Liver (tissue), 7 donors: ENCODE measurements at regions not wholly inside any gene's neighbourhood (a gene's known extent, or its start where the extent isn't known, plus 50 kb on each side); places are given as distances from the start of the nearest gene placed in this dataset.
"Not testable (repeated sequence)": the region's sequence is repeated elsewhere in the genome, so short reads cannot be mapped to it uniquely, and the experiment has no call there.

ENCODE experiments used
- DNase-seq: peaks from one replicate; pipeline ENCODE4 v3.0.0-alpha.2; 2017; ENCODE audit warnings: low spot score
- H3K27ac ChIP-seq, 2 donors: one replicate each; pipeline ENCODE4 v1.7.0; 2013; ENCODE audit warnings: inconsistent platforms in 2 of 2, low read length in 2 of 2, control low read depth in 1 of 2, low read depth in 1 of 2, mild to moderate bottlenecking in 1 of 2
- H3K27me3 ChIP-seq, 4 donors: one replicate each; pipeline versions ENCODE4 v1.6.1 to v1.7.0; 2013; ENCODE audit warnings: low read length in 3 of 4, inconsistent platforms in 1 of 4, mild to moderate bottlenecking in 1 of 4, moderate library complexity in 1 of 4; ENCODE audit not compliant: control insufficient read depth in 4 of 4, insufficient read depth in 4 of 4
- H3K36me3 ChIP-seq, 4 donors: one replicate each; pipeline versions ENCODE4 v1.6.1 to v1.7.0; 2013; ENCODE audit warnings: low read length in 3 of 4, mild to moderate bottlenecking in 3 of 4, low read depth in 1 of 4, moderate library complexity in 1 of 4; ENCODE audit not compliant: control insufficient read depth in 4 of 4, insufficient read depth in 3 of 4
- H3K4me1 ChIP-seq, 4 donors: one replicate each; pipeline versions ENCODE4 v1.6.1 to v1.7.0; 2013; ENCODE audit warnings: low read length in 3 of 4, mild to moderate bottlenecking in 3 of 4, moderate library complexity in 1 of 4; ENCODE audit not compliant: control insufficient read depth in 4 of 4, insufficient read depth in 4 of 4
- H3K4me3 ChIP-seq, 3 donors: one replicate each; pipeline versions ENCODE4 v1.6.1 to v1.7.0; 2013; ENCODE audit warnings: low read length in 3 of 3, control low read depth in 1 of 3, low read depth in 1 of 3, mild to moderate bottlenecking in 1 of 3
- H3K9ac ChIP-seq, 2 donors: one replicate each; pipeline ENCODE4 v1.7.0; 2013; ENCODE audit warnings: low read length in 2 of 2, mild to moderate bottlenecking in 2 of 2, moderate library complexity in 2 of 2, control low read depth in 1 of 2, low read depth in 1 of 2
- H3K9me3 ChIP-seq, 4 donors: one replicate each; pipeline versions ENCODE4 v1.6.1 to v1.7.0; 2013; ENCODE audit warnings: low read length in 3 of 4; ENCODE audit not compliant: control insufficient read depth in 4 of 4
- FOXA1 ChIP-seq: IDR thresholded peaks from 2 replicates; pipeline ENCODE4 v1.6.1; 2016; ENCODE audit warnings: antibody characterized with exemption
- FOXA2 ChIP-seq: IDR thresholded peaks from 2 replicates; pipeline ENCODE4 v1.6.1; 2016; ENCODE audit warnings: antibody characterized with exemption
- HNF4A ChIP-seq, 2 donors: conservative IDR thresholded peaks; 2 replicates each; pipeline ENCODE4 v1.6.1; 2016; ENCODE audit warnings: antibody characterized with exemption in 2 of 2, mild to moderate bottlenecking in 2 of 2
- RAD21 ChIP-seq, 2 donors: IDR thresholded peaks; 2 replicates each; pipeline ENCODE4 v1.6.1; 2016; ENCODE audit warnings: antibody characterized with exemption in 2 of 2, mild to moderate bottlenecking in 2 of 2
- RXRA ChIP-seq, 2 donors: IDR thresholded peaks; 2 replicates each; pipeline ENCODE4 v1.6.1; 2017 to 2018; ENCODE audit warnings: antibody characterized with exemption in 2 of 2, mild to moderate bottlenecking in 1 of 2
- YY1 ChIP-seq: IDR thresholded peaks from 2 replicates; pipeline ENCODE4 v1.6.1; 2016; ENCODE audit warnings: antibody characterized with exemption, mild to moderate bottlenecking
- WGBS: extraction: QIAGEN DNeasy Blood & Tissue Kit; methylation state at CpG from one replicate; pipeline ENCODE4 v1.1.7; 2013; 5-methylcytosine and 5-hydroxymethylcytosine counted together
- TF ChIP-seq, protein P1 (sequence below): IDR thresholded peaks from 2 replicates; pipeline ENCODE4 v1.6.1; 2016; ENCODE audit warnings: antibody characterized with exemption, mild to moderate bottlenecking
- TF ChIP-seq, protein P2 (sequence below): IDR thresholded peaks from 2 replicates; pipeline ENCODE4 v1.6.1; 2016; ENCODE audit warnings: antibody characterized with exemption
- donor health status: healthy.
- donor health status: healthy.
- donor health status: healthy.
- donor health status: healthy.

DNA sequence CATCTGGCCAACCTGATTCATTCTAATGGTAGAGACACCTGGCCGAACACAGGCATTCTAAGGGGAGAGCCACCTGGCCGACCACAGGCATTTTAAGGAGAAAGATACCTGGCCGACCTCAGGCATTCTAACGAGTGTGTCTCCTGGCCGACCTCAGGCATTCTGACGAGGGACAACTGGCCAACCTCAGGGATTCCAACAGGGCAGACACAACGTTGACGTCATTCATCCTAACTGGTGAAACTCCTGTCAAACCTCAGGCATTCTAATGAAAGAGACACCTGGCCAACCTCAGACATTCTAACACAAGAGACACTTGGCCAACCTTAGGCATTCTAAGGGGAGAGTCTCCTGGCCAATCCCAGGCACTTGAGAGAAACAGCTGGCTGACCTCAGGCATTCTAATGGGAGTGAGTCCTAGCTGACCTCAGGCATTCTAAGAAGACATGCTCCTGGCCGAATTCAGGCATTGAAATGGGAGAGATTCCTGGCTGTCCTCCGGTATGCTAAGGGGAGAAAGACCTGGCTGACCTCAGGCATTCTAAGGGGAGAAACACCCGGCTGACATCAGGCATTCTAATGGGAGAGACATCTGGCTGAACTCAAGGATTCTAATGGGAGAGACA is 1352.5 kb downstream of the UQCRFS1 start (continued):
- TF ChIP-seq, protein P1, sequence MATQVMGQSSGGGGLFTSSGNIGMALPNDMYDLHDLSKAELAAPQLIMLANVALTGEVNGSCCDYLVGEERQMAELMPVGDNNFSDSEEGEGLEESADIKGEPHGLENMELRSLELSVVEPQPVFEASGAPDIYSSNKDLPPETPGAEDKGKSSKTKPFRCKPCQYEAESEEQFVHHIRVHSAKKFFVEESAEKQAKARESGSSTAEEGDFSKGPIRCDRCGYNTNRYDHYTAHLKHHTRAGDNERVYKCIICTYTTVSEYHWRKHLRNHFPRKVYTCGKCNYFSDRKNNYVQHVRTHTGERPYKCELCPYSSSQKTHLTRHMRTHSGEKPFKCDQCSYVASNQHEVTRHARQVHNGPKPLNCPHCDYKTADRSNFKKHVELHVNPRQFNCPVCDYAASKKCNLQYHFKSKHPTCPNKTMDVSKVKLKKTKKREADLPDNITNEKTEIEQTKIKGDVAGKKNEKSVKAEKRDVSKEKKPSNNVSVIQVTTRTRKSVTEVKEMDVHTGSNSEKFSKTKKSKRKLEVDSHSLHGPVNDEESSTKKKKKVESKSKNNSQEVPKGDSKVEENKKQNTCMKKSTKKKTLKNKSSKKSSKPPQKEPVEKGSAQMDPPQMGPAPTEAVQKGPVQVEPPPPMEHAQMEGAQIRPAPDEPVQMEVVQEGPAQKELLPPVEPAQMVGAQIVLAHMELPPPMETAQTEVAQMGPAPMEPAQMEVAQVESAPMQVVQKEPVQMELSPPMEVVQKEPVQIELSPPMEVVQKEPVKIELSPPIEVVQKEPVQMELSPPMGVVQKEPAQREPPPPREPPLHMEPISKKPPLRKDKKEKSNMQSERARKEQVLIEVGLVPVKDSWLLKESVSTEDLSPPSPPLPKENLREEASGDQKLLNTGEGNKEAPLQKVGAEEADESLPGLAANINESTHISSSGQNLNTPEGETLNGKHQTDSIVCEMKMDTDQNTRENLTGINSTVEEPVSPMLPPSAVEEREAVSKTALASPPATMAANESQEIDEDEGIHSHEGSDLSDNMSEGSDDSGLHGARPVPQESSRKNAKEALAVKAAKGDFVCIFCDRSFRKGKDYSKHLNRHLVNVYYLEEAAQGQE, result no peak
- TF ChIP-seq, protein P2, sequence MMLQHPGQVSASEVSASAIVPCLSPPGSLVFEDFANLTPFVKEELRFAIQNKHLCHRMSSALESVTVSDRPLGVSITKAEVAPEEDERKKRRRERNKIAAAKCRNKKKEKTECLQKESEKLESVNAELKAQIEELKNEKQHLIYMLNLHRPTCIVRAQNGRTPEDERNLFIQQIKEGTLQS, result no peak

DNA sequence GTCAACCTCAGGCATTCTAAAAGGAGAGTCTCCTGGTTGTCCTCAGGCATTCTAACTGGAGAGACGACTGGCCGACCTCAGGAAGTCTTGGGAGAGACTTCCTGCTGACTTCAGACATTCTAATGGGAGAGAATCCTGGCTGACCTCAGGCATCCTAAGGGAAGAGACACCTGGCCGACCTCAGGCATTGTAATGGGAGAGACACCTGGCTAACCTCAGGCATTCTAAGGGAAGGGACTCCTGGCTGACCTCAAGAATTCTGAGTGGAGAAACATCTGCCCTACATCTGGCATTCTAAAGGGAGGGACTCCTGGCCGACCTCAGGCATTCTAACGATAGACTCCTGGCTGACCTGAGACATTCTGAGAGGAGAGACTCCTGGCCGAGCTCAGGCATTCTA is 1353.3 kb downstream of the UQCRFS1 start:
- Histone ChIP-seq H3K27ac (no peak overlapping the region), H3K27me3 (no peaks in the 10 kb centered on the region), H3K9me3 (peaks cover 10 to 12% (median 12%) of the 10 kb centered on the region in 4 donors), H3K4me3 (no peak overlapping the region), H3K4me1 (no peaks in the 10 kb centered on the region), H3K36me3 (no peaks in the 10 kb centered on the region), H3K9ac (no peak overlapping the region)
- no peak for TF ChIP-seq FOXA1
- no peak for TF ChIP-seq HNF4A (conservative IDR thresholded peaks at IDR 0.05)
- no peak for TF ChIP-seq FOXA2
- no peak for TF ChIP-seq YY1
- no peak for DNase-seq
- WGBS, result 83% methylated on average over 6 of the region's 6 CpGs

DNA sequence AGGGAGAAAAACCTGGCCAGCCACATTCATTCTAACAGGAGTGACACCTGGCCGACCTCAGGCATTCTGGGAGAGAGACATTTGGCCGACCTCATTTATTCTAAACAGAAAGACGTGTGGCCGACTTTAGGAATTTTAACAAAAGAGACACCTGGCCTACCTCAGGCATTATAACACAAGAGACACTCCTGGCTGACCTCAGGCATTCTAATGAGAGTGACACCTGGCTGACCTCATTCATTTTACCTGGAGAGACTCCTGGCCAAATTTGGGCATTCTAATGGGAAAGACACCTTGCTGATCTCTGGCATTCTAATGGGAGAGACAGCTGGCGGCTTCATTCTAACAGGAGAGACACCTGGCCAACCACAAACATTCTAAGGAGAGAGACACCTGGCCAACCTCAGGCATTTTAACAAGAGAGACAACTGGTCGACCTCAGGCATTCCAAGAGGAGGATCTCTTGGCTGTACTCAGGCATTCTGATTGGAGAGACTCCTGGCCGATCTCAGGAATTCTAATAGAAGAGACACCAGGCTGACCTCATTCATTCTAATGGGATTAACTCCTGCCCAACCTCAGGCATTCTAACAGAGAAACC is 1353.9 kb downstream of the UQCRFS1 start:
- Histone ChIP-seq H3K27me3 (no peaks in the 10 kb centered on the region), H3K36me3 (no peaks in the 10 kb centered on the region), H3K4me3 (no peak overlapping the region), H3K27ac (no peak overlapping the region), H3K4me1 (no peaks in the 10 kb centered on the region), H3K9ac (no peak overlapping the region), H3K9me3 (peaks cover 10 to 12% (median 12%) of the 10 kb centered on the region in 4 donors)
- WGBS, result 70% methylated on average over 7 of the region's 7 CpGs
- DNase-seq, result no peak
- TF ChIP-seq RXRA (IDR thresholded peaks at IDR 0.05), result no peak
- TF ChIP-seq FOXA1, result no peak
- TF ChIP-seq RAD21 (IDR thresholded peaks at IDR 0.05), result no peak
- no peak for TF ChIP-seq HNF4A (conservative IDR thresholded peaks at IDR 0.05)
- no peak for TF ChIP-seq FOXA2

DNA sequence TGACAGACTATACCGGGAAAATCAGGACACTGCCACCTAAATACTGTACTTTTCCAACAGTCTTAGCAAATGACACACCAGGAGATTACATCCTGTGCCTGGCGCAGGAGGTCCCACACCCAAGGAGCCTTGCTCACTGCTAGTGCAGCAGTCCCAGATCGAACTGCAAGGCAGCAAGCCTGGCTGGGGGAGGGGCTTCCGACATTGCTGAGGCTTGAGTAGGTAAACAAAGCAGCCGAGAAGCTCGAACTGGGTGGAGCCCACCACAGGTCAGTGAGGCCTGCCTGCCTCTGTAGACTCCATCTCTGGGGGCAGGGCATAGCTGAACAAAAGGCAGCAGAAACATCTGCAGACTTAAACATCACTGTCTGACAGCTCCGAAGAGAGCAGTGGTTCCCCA is 1360.0 kb downstream of the UQCRFS1 start:
- not testable (repeated sequence) for DNase-seq, H3K9me3 ChIP-seq, H3K36me3 ChIP-seq, H3K9ac ChIP-seq, H3K27me3 ChIP-seq, H3K27ac ChIP-seq, H3K4me1 ChIP-seq, H3K4me3 ChIP-seq
- WGBS, result 73% methylated on average over 7 of the region's 7 CpGs
